ENCODE measurements at regions not wholly inside any gene's neighbourhood (a gene's known extent, or its start where the extent isn't known, plus 50 kb on each side); places are given as distances from the start of the nearest gene placed in this dataset.

DNA sequence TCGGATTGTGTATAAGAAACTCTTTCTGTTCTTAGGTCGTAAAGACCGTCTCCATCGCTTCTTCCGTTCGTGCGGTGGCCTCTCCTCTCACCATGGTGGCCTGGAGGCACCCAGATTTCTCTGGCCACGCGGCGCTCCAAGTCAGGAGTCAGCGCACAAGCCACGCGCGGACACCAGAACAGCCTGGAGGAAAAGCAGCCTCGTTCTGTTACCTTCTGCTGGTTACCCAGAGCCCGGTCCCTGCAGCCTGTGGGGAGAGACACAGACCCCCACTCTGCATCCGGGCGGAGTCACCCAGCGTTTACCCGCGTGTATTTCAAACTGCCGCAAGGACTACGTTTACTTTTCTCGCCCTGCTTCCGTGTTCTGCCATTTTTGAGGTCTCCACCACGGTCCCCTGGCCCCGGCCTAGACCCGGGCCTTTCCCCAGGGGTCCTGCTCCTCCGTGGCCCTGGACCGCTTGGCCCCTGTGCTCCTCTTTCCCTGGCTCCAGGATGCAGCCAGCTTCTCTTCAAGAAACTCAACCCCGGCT is 776.1 kb downstream of the BRD1 start:
- TF ChIP-seq POLR2A (IDR thresholded peaks at IDR 0.05; ENCODE audit: extremely low read depth, insufficient read length) (no peak), MYC (IDR thresholded peaks at IDR 0.05; ENCODE audit: low read depth, low read length) (no peak), CTCF (IDR thresholded peaks at IDR 0.05; ENCODE audit: low read depth, low read length) (no peak)
- TF ChIP-seq, protein P1, sequence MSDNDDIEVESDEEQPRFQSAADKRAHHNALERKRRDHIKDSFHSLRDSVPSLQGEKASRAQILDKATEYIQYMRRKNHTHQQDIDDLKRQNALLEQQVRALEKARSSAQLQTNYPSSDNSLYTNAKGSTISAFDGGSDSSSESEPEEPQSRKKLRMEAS (IDR thresholded peaks at IDR 0.05; ENCODE audit: low read depth, low read length), result no peak
- DNase-seq (ENCODE audit: low read depth), result no peak
- no peak overlapping the region for H3K4me3 ChIP-seq (ENCODE audit: low read depth, low read length)

- no peak overlapping the region for H3K4me3 ChIP-seq (ENCODE audit: low read depth, low read length)
- no peak for TF ChIP-seq POLR2A (IDR thresholded peaks at IDR 0.05; ENCODE audit: extremely low read depth, insufficient read length)
- TF ChIP-seq MYC (IDR thresholded peaks at IDR 0.05; ENCODE audit: low read depth, low read length), result no peak
- no peak for TF ChIP-seq CTCF (IDR thresholded peaks at IDR 0.05; ENCODE audit: low read depth, low read length)
- TF ChIP-seq, protein P1 (IDR thresholded peaks at IDR 0.05; ENCODE audit: low read depth, low read length), result no peak
- no peak for DNase-seq (ENCODE audit: low read depth)
These were observed 778.0 kb downstream of the BRD1 start for GRCh38 chr22:49049691-49050090.

DNA sequence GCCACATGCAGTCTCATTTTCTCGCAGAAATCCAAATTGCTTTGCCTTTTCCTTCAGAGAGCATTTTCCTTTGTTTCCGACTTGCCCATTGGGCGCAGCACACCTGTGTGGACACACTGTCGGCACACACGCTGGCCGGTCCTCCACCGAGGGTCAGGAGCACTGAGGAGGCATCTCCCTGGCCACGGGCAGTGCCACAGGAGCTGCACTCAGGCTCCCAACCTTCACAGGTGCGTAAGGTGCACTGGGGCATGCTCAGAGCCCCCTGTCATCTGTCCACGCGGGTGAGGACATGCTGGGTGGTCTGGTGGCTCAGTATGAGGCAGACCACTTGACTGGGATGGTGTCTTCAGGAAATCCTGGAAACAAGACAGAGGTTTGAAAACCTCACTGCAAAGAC is 779.1 kb downstream of the BRD1 start:
- no peak for DNase-seq (ENCODE audit: low read depth)
- TF ChIP-seq CTCF (IDR thresholded peaks at IDR 0.05; ENCODE audit: low read depth, low read length) (no peak), POLR2A (IDR thresholded peaks at IDR 0.05; ENCODE audit: extremely low read depth, insufficient read length) (no peak), MYC (IDR thresholded peaks at IDR 0.05; ENCODE audit: low read depth, low read length) (no peak)
- TF ChIP-seq, protein P1 (IDR thresholded peaks at IDR 0.05; ENCODE audit: low read depth, low read length), result no peak
- no peak overlapping the region for H3K4me3 ChIP-seq (ENCODE audit: low read depth, low read length)

DNA sequence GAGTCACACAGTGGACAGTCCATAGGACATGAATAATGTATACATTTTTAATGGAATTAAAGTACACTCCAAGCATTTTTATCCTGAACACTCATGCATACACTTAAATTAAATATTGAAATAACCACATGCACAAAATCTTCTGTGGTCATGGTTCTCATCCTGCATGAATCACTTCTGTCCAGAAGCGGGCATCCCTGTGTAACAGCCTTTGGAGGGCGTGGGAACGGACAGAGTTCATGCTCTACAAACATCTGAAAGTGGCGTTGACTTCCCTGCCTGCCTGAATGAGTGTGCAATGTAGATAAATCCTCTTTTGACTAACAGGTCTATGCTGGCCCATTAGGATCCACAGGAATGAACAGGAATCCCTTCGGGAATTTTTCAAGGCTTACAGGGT is 780.2 kb downstream of the BRD1 start:
- no peak overlapping the region for H3K4me3 ChIP-seq (ENCODE audit: low read depth, low read length)
- TF ChIP-seq CTCF (IDR thresholded peaks at IDR 0.05; ENCODE audit: low read depth, low read length) (no peak), POLR2A (IDR thresholded peaks at IDR 0.05; ENCODE audit: extremely low read depth, insufficient read length) (no peak), MYC (IDR thresholded peaks at IDR 0.05; ENCODE audit: low read depth, low read length) (no peak)
- TF ChIP-seq, protein P1 (IDR thresholded peaks at IDR 0.05; ENCODE audit: low read depth, low read length), result no peak
- no peak for DNase-seq (ENCODE audit: low read depth)

- TF ChIP-seq CTCF (IDR thresholded peaks at IDR 0.05; ENCODE audit: low read depth, low read length), result peak; percentile 80
- no peak for TF ChIP-seq MYC (IDR thresholded peaks at IDR 0.05; ENCODE audit: low read depth, low read length)
- no peak for TF ChIP-seq POLR2A (IDR thresholded peaks at IDR 0.05; ENCODE audit: extremely low read depth, insufficient read length)
- no peak overlapping the region for H3K4me3 ChIP-seq (ENCODE audit: low read depth, low read length)
- DNase-seq (ENCODE audit: low read depth), result peak; percentile 67
These were observed 780.9 kb downstream of the BRD1 start for GRCh38 chr22:49046546-49047361.

Measured in NB4 (cell line).